ENCODE measurements at regions not wholly inside any gene's neighbourhood (a gene's known extent, or its start where the extent isn't known, plus 50 kb on each side); places are given as distances from the start of the nearest gene placed in this dataset.

DNA sequence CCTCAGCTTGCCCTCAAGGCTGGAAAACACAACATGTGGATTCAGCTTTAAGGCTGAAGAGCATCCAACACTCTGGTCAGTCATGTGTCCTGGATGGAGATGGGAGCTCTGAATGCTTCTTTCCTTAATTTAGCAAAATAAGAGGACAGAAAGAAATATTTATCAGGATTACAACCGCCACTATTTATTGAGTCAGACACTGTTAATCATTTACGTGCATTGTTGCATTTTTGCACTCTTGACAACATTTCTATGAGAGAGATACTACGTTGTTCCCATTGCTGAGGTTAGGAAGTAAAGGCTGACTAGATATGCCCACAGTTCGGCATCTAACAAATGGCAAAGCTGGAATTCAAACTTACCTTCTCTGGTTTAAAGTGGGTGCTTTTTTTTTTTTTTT, 101.8 kb upstream of the KMT2C start:
- TF ChIP-seq CTCF (IDR thresholded peaks at IDR 0.05): no peak
- no peak for TF ChIP-seq USF2 (IDR thresholded peaks at IDR 0.05; ENCODE audit: borderline replicate concordance, low read depth, low read length)
- TF ChIP-seq, protein P1, sequence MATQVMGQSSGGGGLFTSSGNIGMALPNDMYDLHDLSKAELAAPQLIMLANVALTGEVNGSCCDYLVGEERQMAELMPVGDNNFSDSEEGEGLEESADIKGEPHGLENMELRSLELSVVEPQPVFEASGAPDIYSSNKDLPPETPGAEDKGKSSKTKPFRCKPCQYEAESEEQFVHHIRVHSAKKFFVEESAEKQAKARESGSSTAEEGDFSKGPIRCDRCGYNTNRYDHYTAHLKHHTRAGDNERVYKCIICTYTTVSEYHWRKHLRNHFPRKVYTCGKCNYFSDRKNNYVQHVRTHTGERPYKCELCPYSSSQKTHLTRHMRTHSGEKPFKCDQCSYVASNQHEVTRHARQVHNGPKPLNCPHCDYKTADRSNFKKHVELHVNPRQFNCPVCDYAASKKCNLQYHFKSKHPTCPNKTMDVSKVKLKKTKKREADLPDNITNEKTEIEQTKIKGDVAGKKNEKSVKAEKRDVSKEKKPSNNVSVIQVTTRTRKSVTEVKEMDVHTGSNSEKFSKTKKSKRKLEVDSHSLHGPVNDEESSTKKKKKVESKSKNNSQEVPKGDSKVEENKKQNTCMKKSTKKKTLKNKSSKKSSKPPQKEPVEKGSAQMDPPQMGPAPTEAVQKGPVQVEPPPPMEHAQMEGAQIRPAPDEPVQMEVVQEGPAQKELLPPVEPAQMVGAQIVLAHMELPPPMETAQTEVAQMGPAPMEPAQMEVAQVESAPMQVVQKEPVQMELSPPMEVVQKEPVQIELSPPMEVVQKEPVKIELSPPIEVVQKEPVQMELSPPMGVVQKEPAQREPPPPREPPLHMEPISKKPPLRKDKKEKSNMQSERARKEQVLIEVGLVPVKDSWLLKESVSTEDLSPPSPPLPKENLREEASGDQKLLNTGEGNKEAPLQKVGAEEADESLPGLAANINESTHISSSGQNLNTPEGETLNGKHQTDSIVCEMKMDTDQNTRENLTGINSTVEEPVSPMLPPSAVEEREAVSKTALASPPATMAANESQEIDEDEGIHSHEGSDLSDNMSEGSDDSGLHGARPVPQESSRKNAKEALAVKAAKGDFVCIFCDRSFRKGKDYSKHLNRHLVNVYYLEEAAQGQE (IDR thresholded peaks at IDR 0.05; ENCODE audit: low read depth, low read length): no peak
- no peak for TF ChIP-seq POLR2AphosphoS5 (IDR thresholded peaks at IDR 0.05; ENCODE audit: low read depth, low read length)
- TF ChIP-seq NRF1 (IDR thresholded peaks at IDR 0.05; ENCODE audit: low read depth, low read length): no peak
- no peak for TF ChIP-seq NFIC (IDR thresholded peaks at IDR 0.05; ENCODE audit: borderline replicate concordance)

Measured in SK-N-SH (cell line).